GM21723 (cell line): ENCODE measurements at regions not wholly inside any gene's neighbourhood (a gene's known extent, or its start where the extent isn't known, plus 50 kb on each side); places are given as distances from the start of the nearest gene placed in this dataset.
A peak's percentile ranks its signal among the peaks of the same experiment; 100 is the strongest.

Source experiments
- ATAC-seq: cut with Tn5 transposase; IDR thresholded peaks from one replicate; pipeline ENCODE4 v1.9.1; 2021; ENCODE audit warnings: mild to moderate bottlenecking, moderate library complexity; ENCODE audit not compliant: unreplicated experiment

DNA sequence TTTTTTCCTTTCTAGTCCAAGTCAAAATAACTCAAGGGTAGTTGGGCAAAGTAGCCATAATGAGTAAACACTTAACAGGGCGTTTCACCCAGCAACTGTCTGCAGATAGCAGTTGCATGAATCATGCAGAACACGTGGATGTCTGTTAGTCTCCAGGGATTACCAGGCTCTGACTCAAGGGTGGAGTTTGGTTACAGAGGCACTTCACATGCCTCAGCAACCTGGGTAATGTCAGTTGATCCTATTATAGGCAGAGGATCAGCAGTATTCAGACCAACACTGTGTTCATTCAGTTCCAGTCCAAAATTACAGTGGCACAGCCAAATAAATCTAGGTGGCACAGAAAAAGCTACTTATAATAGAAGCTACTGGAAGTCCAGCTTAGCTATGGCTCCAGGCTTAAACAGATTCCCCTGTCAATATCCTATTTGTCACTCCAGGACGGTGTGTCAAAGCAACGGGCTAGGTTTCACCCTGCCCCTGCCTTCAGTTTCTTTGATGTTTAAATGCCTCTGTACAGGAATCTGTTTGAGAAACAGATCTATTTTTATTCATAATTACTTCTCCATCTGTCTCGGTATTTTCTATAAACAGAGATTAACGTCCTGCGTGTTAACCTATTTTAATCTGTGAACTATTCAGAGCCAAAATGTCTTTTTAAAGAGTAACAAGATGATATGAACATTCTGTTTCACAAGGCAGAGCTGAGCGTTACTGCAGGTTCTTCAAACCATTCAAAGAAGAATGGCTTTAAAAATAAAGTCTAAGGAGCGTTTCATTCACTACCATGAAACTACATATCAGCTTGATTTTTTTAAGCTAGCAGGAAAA is 162.6 kb upstream of the AKR1E2 start:
- ATAC-seq: peak; percentile 85

DNA sequence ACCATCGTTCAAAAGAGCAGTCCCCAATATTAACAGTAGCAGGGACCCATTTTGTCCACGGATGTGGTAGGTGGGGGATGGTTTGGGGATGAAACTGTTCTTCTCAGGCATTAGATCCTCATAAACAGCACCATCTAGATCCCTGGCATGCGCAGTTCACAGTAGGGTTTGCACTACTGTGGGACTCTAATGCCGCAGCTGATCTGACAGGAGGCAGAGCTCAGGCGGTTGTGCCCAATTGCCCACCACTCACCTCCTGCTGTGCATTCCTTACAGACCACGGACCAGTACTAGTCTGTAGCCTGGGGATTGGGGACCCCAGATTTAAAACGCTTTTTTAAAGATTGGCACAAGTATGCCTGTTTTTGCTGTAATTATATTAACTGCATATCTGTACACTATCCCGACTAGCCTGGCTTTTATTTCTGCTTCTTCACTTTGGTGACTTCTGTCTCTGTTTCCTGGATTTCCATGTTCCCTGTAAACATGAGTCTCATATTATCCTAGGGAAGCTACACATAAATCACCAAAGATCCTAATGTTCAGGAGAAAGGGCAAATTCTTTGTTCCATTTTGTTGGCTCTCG is 163.3 kb upstream of the AKR1E2 start:
- no peak for ATAC-seq

DNA sequence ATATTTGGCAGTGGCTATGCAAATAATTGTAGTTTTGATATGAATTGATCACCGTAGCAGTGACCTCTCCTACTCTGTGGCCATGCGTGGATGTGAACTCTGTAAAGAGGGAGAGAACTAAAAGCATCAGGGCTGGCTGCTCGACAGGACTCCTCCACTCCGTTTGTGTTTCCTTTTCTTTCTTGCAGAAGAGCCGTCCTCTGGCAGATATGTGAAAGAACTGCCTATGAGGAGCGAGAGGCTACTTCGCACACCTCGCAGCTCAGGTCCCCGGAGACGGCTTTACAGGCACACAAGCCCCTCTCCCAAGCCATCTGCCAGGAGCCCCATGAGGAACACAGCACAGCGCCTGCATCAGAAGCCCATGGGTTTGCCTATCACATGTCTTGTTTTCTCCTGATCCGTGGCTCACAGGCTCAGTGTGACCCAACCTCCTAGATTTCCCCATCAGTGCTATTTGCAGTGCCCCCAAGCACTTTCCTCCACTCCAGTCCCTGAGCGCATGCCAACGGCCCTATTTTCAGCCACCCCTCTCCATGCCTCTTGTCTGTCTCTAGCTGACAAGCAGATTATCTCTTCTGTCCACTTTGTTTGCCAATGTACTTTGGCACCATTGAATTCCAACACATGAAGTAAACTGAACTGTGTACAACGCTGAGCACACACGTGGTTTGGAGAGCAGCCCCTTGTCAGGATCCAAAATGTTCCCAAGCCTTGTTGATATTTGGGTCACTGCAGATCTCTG is 164.3 kb upstream of the AKR1E2 start:
- ATAC-seq: no peak

DNA sequence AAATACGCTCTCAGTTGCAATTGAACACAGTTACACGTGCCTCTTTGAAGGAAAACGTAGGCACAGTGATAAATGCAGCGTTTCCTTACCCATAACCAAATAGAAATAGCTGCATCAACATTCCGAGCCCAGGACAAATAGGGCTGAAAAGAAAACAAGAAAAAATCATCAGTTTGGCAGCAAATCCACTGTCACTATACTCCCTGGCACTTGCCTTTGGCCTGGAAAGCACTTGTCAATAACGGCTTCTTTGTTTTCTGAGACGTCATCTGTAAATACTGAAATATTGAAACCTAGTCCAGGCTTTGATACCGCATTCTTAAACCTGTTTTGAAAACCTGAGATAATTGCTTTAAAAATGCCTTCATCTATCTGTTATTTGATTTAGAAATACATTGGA is 167.2 kb upstream of the AKR1E2 start:
- ATAC-seq: no peak

DNA sequence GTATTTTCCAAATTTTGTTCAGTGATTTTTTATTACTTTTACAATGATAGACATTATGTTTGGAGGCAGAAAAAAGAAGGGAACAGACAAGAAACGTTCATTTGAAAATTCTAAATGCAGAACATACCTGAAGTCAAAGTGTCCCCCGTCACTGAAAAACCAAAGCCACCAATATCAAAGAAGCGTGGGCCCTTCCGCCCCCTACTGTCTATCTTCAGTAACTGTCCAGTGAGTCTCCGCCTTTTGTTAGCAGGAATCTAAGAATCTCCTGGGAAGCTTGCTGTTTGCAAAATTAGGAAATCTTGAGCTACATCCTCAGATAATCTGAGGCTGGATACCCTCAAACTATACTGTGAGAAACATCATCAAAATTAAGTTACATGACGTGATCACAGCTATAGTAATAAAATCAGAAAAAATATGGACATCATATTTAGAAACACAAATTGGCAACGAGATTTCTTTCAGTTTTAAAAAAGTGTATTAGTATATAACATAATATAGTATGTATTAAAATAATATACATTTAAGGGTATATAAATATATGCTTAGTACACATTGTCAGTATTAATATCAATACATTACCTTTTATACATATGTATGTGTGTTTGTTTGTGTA is 169.3 kb upstream of the AKR1E2 start:
- no peak for ATAC-seq

- no peak for ATAC-seq
Observed at GRCh38 chr10:4655879-4656278, 170.1 kb upstream of the AKR1E2 start.

- no peak for ATAC-seq
Observed at GRCh38 chr10:4655406-4655805, 170.6 kb upstream of the AKR1E2 start.

- ATAC-seq: no peak
Observed at GRCh38 chr10:4654496-4654895, 171.5 kb upstream of the AKR1E2 start.

- no peak for ATAC-seq
Observed at GRCh38 chr10:4653160-4653559, 172.8 kb upstream of the AKR1E2 start.

- peak; percentile 83 for ATAC-seq
Observed at GRCh38 chr10:4652111-4653010, 173.6 kb upstream of the AKR1E2 start.

GRCh38 chr10:4651404-4652037 is 174.5 kb upstream of the AKR1E2 start:
- ATAC-seq: peak; percentile 43

DNA sequence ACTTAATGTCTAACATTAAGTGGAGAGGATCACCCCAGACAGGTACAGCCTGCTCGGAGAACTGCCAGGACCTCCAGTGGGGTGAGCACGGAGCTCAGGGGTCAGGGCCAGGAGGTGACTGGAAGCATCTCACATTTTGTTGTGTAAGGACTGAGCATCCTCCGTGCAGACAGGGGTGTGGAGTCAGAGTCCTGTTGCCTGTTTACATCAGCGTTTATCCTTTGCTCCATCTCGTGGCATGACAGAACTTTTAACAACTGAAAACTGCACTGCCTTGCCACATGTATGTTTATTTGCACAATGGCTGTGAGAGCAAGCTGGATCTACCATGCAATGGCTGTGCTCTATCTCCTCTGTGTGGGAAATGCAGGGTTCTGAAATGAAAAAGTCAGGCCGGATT is 175.4 kb upstream of the AKR1E2 start:
- ATAC-seq: no peak

DNA sequence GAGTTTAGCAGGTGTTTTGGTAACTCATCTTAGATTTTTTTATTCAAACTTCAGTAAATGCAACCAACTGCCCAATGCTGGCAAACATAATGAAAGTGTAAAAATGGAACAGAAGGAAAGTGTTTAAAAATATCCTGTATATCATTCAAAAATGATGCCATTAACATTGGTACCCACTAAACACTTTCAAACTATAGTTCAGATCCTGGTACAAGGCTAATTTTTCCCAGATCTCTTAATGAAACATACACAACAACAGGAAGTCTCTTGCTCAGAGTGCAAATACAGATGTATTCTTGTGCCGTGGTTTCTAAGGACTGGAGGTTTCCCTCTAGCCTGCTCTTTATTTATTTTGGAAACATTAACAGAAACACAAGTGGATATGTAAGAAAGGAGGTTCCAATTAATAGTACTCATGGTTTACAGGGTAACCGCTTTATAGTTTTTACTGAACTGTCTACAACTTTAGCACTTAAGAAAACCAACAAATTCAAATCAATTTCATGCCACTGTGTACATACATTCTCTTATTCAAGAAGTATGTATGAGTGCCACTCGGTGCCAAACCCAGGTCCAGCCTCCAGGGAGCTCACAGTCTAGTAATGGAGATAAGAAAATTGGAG is 176.0 kb upstream of the AKR1E2 start:
- ATAC-seq: no peak

DNA sequence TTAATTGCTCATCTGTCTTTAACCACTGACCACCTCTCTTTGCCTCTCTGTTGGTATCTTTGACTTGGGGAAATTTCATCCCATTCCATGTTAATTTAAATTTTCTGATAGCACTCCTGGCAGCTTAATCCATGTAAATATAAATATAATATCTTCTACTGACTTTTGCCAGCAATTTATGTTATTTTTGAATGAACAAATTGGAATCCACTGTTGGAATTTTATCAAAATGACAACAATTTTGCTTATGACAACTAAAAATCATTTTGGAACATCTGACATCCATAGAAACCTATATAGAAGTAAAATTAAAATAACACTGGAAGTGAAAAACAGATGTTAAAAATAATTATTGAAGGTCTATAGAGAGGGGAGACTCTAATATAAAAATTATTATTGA is 176.5 kb upstream of the AKR1E2 start:
- no peak for ATAC-seq

- no peak for ATAC-seq
Observed at GRCh38 chr10:4648999-4649398, 177.0 kb upstream of the AKR1E2 start.

DNA sequence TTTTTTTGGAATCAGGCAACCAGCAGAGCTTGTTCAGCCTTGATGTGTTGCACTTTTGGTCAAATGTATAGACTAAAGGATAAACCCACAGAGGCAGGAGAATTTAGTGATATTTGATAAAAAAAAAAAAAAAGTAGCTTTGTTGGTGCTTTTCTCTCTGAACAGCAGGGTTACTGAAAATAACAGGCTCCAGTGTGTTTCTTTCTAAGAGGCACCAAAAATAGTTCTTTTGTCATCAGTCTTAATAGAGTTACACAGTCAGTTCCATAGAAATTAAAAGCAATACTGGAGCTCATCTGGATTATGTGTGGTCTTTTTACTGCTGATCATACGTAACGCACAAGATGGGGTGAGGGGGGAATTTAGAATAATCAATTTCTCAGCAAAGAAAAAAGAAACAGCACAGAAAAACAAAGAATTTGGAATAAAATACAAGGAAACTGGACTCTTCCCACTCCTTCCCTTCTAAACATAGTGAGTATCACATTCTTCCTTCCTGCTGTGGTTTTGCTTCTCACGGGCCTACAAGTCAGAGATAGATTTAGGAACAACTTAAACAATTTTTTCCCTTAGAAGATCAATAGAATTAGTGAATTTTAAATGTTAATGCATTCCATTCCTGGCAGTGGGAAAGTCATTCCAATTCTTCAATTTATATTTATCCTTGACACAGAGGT is 178.8 kb upstream of the AKR1E2 start:
- no peak for ATAC-seq

DNA sequence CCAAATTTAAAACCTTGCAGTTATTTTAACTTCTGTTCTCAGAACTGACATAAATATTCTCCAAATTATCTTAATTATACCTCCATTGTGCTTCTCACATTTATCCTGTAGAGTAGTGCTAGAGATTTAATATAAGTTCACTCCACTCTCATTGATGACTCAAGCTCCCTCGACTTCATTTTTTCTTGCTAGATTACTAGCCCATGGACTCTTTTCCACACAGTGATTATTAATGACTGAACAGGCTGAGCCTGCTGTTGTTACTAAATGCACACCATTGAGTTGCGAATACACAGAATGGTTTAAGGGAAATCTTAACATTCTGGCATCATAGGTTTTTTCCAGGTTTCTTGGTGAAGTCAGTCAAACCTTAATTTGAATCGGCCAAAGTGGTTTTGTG is 179.5 kb upstream of the AKR1E2 start:
- ATAC-seq: no peak

GRCh38 chr10:4645836-4646235 is 180.2 kb upstream of the AKR1E2 start:
- no peak for ATAC-seq

GRCh38 chr10:4643471-4643870 is 182.5 kb upstream of the AKR1E2 start:
- no peak for ATAC-seq
